ENCODE measurements at regions not wholly inside any gene's neighbourhood (a gene's known extent, or its start where the extent isn't known, plus 50 kb on each side); places are given as distances from the start of the nearest gene placed in this dataset.

DNA sequence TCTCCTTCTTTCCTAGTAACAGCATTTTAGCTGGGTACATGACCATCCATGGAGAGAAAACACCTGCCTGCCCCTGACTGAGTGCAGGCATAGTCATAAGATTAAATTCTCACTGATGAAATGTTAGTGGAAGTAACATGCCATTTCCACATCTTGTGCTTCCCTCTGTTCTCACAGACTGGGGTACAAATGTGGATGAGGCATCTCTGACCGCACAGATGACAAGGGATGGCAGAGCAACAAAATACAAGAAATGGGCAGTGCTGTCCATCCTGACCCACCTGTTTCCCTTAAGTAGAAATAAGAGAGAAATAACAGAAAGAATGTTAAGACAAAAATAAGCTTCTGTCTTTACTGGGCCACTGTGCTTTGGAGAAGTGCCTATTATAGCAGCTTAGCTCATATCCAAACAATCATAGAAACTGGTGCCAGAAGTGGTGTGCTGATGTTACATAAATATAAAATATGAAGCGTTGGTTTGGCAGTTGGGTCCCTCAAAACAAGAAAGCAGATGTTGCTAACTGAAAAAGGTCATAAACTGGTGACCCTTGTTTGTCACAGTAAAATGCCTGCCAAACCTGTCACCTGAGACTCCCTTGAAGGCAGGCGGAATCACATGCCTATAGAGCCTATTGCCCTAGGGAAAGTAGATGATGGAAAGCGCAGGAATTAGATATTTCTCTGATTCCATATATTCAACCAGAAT lies 72.4 kb upstream of the CCDC150 start:
- TF ChIP-seq, protein P1, sequence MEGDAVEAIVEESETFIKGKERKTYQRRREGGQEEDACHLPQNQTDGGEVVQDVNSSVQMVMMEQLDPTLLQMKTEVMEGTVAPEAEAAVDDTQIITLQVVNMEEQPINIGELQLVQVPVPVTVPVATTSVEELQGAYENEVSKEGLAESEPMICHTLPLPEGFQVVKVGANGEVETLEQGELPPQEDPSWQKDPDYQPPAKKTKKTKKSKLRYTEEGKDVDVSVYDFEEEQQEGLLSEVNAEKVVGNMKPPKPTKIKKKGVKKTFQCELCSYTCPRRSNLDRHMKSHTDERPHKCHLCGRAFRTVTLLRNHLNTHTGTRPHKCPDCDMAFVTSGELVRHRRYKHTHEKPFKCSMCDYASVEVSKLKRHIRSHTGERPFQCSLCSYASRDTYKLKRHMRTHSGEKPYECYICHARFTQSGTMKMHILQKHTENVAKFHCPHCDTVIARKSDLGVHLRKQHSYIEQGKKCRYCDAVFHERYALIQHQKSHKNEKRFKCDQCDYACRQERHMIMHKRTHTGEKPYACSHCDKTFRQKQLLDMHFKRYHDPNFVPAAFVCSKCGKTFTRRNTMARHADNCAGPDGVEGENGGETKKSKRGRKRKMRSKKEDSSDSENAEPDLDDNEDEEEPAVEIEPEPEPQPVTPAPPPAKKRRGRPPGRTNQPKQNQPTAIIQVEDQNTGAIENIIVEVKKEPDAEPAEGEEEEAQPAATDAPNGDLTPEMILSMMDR (IDR thresholded peaks at IDR 0.05; ENCODE audit: control insufficient read depth, extremely low read depth, insufficient read depth), result no peak
- DNase-seq (ENCODE audit: low read depth), result peak; percentile 22
- H3K4me3 ChIP-seq (ENCODE audit: low read depth, low read length), result no peak overlapping the region

DNA sequence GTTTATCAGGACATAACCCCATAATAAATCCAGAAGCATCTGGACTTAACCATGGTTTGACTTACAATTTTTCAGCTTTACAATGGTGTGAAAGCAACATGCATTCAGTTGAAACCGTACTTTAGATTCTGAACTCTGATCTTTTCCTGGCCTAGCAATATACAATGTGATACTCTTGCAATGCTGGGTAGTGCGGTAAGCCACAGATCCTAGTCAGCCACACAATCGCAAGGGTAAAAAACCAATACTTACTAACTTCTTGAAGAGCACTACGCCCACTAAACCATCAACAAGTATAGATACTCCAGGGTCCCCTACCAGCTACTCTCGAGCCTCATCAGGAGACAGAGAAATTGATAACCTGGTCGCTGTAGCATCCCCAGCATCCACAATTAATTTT lies 71.0 kb upstream of the CCDC150 start:
- DNase-seq (ENCODE audit: low read depth), result no peak
- H3K4me3 ChIP-seq (ENCODE audit: low read depth, low read length), result no peak overlapping the region
- TF ChIP-seq, protein P1 (IDR thresholded peaks at IDR 0.05; ENCODE audit: control insufficient read depth, extremely low read depth, insufficient read depth), result no peak

DNA sequence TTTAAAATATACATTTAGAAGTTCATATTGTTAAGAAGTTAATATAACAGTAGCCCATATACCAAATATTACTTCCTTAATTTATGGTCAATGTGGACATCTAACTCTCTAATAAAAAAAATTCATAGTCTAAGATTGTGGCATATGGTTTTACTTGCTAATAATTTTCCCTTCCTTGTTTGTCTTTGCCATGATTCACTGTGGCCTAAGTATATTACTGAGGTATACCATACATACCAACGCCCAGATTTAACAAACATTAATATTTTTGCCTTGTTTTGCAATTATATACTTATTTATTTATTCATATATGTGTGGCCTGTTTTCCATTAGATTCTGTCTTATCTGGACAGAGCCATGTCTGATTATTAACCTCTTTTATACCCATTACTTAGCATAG lies 54.6 kb upstream of the CCDC150 start:
- no peak for DNase-seq (ENCODE audit: low read depth)
- TF ChIP-seq, protein P1 (IDR thresholded peaks at IDR 0.05; ENCODE audit: control insufficient read depth, extremely low read depth, insufficient read depth), result no peak

DNA sequence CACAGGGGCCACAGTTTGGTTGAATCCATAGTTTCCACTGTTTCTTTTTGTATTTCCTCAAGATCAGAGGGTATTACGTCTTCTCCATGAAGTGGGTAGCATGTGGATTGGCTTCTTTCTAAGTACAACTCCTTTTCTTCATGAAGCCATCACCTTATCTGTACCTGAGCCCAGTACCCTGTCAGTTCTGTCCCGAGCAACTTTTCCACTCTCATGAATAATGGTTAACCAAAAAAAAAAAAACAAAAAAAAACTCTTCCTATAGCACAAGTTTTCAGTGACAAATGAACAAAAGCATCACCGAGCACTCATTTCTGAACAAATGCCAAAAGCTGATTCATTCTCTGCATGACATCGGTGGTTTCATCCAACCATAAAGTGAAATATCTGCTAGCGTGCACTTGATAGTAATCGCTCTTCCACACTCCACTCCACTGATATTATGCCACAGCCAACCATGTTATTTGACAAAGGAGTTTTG lies 53.0 kb upstream of the CCDC150 start:
- no peak overlapping the region for H3K4me3 ChIP-seq (ENCODE audit: low read depth, low read length)
- DNase-seq (ENCODE audit: low read depth), result no peak

More for the DNA sequence above, 54.6 kb upstream of the CCDC150 start:
- no peak overlapping the region for H3K4me3 ChIP-seq (ENCODE audit: low read depth, low read length)

DNA sequence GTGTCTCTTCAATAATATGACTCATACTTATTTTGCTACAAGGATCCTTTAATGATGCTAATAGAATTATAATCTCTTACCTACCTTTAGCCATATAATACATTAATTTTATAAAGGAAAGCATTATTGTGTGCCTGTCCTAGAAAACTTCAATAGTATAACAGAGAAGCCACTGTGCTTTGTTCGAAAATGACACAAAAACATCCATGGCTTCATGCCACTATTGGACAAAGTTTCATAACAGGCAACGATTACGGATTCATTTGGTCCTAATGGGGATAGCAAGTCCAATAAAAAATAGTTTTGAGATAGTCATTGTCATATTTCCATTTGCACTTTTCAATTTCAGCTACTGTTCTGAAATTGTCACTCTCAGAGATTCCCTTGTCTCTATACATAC lies 52.5 kb upstream of the CCDC150 start:
- no peak for DNase-seq (ENCODE audit: low read depth)
- TF ChIP-seq, protein P1 (IDR thresholded peaks at IDR 0.05; ENCODE audit: control insufficient read depth, extremely low read depth, insufficient read depth), result no peak
- no peak overlapping the region for H3K4me3 ChIP-seq (ENCODE audit: low read depth, low read length)

More for the DNA sequence above, 53.0 kb upstream of the CCDC150 start:
- TF ChIP-seq, protein P1 (IDR thresholded peaks at IDR 0.05; ENCODE audit: control insufficient read depth, extremely low read depth, insufficient read depth), result no peak

DNA sequence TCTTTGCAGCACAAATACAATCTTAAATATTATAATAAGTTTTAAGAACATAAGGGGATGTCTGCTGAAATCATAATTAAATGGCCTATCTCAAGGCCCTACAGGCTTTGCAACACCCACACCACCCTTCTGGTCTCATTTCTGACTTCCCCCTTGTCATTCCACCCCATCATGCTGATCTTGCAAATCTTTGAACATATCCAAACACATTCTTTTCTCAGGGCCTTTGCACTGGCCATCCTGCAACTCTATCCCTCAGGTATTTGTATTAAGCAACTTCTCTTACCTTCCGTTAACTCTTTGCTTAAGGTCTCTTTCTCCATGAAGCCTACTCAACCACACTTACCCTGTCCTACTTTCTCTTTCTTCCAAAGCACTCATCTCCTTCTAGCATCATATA lies 51.8 kb upstream of the CCDC150 start:
- TF ChIP-seq, protein P1 (IDR thresholded peaks at IDR 0.05; ENCODE audit: control insufficient read depth, extremely low read depth, insufficient read depth), result no peak
- no peak overlapping the region for H3K4me3 ChIP-seq (ENCODE audit: low read depth, low read length)
- no peak for DNase-seq (ENCODE audit: low read depth)

DNA sequence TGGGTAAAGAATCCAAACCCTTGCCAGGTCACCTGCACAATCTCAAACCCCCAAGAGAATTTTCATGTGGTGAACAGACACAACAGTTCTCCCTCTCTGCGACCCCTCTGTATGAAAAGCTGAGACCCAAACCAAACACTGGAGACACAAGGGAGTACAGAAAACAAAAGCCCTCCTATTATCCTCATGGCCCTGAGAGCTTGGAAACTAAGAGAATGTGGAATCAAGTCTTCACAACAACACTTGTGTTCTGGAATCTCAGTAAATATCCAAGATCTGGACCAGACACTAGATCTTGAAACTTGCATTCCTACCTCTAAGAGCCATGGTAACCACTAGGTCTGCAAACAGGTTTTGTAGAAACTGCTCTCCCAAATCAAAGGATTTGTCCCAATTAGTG lies 50.1 kb upstream of the CCDC150 start:
- no peak for DNase-seq (ENCODE audit: low read depth)
- H3K4me3 ChIP-seq (ENCODE audit: low read depth, low read length), result no peak overlapping the region
- TF ChIP-seq, protein P1 (IDR thresholded peaks at IDR 0.05; ENCODE audit: control insufficient read depth, extremely low read depth, insufficient read depth), result no peak

Data from LNCaP clone FGC (cell line).